22Rv1 (cell line): ENCODE measurements at regions not wholly inside any gene's neighbourhood (a gene's known extent, or its start where the extent isn't known, plus 50 kb on each side); places are given as distances from the start of the nearest gene placed in this dataset.

Source experiments
- CTCF ChIP-seq: fragments of 450-650 bp; IDR thresholded peaks from 2 replicates; pipeline ENCODE4 v1.5.1; 2017; ENCODE audit warnings: mild to moderate bottlenecking
- ZFX ChIP-seq: fragments of 450-650 bp; IDR thresholded peaks from 2 replicates; pipeline ENCODE4 v1.6.1; 2017; ENCODE audit warnings: antibody characterized with exemption, borderline replicate concordance

GRCh38 chr1:184910691-184911091, 63.6 kb downstream of the NIBAN1 start:
- TF ChIP-seq CTCF (no peak), ZFX (no peak)
